HG03354 (cell line): ENCODE measurements at regions not wholly inside any gene's neighbourhood (a gene's known extent, or its start where the extent isn't known, plus 50 kb on each side); places are given as distances from the start of the nearest gene placed in this dataset.

Source experiments
- ATAC-seq: cut with Tn5 transposase; IDR thresholded peaks from one replicate; pipeline ENCODE4 v1.9.1; 2021; ENCODE audit warnings: mild to moderate bottlenecking; ENCODE audit not compliant: unreplicated experiment, poor library complexity, severe bottlenecking

DNA sequence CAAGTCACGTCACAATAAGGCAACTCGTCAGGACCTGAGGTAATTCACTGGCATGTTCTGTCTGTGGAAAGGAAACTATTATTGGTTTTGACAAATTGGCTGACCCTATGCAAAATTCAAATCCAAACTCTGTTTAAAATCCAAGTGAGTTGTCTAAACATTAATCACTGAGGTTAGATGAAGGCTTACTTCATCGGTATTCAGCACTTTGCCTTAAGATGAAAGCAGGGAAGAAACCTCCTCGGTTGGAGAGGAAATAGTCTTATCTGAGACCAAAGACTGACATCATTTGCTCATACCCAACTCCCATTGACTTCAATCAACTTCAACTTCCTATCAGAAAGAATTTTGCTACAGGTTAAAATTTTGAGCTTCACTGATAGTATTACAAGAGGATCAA is 355.1 kb upstream of the MBL2 start:
- ATAC-seq, result no peak

DNA sequence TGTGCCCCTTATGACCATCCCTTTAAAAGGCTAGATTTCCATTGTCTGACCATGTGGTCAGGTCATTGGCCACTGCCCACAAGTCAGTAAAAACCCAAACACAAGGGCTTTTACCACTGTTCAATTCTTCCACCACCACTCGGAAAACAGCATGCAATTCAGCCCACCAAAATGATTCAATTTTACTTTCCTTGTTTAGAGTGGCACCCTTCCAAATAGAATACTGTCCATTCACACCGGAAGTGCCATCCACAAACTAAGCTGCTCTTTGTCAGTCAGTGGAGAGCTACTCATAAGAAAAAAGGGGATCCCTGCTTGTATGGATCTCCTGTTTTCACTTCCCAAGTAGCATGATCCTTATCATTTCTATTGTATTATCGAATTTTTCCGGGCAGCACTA is 350.7 kb upstream of the MBL2 start:
- ATAC-seq, result no peak

DNA sequence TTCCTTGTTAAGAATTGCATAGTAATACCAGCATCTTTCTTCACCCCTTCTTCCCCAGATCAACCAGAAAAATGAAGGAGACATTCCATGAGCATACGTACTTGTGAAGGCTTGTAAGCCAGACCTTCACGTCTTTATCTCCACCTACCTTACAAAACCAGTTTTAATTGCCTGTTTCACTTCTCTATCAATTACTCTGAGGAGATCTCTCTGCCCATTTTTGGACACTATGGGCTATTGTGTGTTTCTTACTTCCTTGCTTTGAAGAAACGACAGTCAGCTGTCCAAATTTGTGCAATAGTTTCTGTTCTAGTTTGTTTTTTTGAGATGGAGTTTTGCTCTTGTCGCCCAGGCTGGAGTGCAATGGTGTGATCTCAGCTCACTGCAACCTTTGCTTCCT is 349.7 kb upstream of the MBL2 start:
- no peak for ATAC-seq

DNA sequence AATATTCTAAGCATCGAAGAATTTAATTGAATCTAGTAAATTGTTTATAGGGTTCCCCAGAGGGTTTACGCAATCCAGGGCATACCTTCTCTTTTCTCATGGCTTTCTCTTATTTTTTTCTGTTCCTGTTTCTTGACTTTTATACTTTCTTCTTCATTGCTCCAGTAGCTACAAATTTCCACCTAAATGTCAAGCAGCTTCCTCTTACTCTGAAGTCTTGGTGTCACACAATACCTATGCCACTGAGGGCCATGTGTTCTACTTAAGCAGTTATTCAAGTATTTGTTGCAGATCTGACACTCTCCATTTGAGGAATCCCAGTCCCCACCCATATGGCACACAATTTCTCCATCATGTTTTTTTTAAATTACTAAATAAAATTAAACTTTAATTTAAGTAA is 343.1 kb upstream of the MBL2 start:
- ATAC-seq, result no peak

DNA sequence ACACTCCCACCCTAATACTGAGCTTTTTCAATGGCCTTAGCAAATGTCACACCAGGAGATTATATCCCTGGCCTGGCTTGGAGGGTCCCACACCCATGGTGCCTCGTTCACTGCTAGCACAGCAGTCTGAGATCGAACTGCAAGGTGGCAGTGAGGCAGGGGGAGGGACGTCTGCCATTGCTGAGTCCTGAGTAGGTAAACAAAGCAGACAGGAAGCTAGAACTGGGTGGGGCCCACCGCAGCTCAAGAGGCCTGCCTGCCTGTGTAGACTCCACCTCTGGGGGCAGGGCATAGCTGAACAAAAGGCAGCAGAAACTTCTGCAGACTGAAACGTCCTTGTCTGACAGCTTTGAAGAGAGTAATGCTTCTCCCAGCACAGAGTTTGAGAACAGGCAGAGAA is 338.9 kb upstream of the MBL2 start:
- peak; percentile 71 for ATAC-seq

DNA sequence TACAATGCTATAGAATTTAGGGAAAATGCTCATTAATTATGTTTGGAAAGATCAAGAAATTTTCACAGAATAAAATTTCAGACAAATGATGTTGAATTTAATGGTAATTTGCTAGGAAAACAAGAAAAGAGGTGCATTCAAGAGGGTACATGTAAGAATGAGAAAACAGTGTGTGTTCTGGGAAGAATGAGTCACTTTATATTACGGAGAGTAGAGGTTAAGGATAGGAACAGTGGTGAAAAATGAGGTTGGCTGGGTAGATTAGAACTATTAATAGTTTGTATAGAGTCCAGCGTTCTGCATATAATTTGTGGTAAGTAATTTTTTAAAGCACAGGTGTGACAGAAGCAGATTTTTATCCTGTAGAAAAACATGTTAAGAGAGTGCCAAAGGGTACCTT is 336.7 kb upstream of the MBL2 start:
- no peak for ATAC-seq

DNA sequence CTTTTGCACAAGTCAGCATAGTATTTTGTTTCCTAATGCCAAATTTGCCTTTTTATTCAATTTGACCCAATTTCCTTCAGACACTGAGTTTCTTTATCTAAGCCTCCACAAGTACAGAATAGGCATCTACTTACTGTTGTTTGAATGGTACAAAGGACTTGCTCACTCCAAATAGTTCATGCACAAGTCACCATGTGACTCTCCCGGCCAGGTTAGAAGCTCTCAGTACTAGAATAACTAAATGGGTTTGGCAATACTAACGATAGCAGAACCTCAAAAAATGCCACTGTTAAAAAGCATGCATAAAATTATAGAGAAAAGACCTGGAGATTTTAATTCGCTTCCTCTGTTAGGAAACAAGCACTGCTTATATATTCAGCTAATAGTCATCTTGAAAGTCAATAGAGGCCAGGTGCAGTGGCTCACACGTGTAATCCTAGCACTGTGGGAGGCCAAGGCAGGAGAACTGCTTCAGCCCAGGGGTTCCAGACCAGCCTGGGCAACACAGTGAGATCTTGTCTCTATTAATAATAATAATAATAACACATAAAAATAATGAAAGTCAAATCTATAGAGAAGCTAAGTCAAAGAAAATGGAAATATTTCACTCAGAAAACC is 335.8 kb upstream of the MBL2 start:
- no peak for ATAC-seq

DNA sequence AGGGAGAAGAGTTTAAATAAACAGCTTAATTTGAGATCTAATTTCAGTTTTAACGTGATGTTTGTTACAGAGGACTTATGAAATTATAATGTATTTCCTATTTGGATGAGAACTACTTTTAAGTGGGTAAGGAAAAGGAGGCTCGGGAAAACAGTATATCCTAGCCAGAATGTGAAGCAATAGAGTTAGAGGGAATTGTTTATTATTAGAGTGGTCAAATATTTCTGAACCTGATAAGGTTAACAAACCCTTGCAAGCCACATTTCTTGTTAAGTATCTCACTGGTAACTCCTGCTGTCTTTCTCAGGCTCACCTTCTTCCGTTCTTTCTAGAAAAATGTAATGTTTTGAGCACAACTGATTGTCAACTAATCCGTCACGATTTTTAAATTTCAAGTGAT is 335.1 kb upstream of the MBL2 start:
- ATAC-seq, result no peak

DNA sequence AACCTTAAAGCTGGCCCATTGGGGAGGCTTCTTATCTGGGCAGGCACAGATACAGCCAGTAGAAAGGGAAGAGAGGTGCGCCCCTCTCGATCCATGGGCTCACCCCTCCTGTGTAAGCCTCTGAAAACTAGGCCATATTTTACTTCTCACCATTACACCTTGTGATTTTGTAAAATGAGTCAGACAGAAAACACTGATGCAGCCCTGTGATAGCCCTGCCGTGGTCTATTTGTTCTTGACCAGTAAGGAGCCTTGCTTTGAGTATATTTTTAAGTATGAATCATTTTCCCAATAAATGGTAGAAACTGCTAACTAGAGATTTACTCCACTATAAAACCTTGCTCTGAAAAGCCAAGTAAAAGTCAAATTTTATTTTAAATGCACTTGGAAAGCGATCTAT is 329.8 kb upstream of the MBL2 start:
- no peak for ATAC-seq

DNA sequence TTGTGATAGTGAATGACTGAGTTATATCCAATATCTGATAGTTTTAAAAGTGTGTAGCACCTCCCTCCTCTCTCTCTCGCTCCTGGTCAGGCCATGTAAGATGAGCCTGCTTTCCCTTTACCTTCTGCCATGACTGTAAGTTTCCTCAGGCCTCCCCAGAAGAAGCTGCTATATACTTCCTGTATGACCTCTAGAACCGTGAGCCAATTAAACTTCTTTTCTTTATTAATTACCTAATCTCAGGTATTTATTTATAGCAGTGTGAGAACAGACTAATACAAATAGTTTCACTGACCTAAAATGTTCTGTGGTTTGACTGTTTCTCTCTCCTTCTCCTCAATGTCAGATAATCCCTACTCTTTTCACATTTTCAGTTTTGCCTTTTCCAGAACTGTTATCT is 321.3 kb upstream of the MBL2 start:
- no peak for ATAC-seq

DNA sequence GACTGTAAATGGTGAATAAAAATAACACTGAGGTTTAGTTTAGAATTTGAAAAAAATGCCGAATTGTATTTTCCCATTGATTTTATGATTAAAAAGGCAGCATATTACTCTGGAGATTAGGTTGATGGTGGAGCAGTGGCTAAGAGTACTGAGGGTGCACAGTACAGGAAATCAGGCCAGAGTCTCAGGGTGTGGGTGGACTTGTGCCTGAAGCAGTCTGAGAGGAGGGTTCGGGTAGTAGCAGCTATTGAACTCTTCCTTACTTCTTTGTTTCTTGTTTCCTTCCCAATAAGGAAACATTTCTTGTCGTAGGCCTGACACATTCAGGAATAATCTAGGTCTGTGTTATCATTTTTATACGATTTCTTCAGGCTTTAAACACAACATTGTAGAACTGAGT is 319.0 kb upstream of the MBL2 start:
- no peak for ATAC-seq

DNA sequence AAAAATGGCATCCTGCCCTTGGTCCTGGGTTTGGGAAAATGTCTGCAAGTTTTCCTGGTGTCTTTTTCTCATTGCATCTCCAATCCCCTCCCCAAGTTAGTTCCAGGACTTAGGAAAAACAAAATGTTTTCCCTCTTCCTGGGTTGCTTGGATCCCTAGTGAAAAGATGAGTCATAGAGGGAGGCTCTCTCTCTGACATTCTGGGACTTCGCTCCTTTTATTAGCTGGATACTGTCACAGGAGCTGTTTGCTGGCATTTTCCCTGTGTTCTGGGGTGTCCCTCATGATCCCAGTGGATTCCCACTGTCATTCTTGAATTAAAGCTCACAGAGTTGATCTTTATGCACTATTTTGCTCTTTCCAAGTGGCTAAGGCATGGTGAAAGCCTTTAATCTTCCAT is 316.4 kb upstream of the MBL2 start:
- no peak for ATAC-seq

DNA sequence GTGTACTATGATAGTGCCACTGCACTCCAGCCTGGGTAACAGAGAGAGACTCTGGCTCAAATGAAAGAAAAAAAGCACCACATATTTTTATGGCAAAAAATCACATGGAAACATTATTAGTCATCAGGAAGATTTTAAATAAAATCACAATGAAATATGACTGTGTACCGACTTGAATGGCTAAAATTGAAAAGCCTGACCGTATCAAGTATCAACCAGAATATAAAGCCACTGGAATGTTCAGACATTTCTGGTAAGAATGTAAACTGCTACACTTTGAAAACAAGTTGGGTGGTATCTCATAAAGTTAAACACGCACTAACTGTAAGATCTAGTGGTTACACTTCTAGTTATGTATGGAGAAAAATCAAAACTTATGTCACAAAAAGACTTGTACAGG is 306.7 kb upstream of the MBL2 start:
- ATAC-seq, result no peak

DNA sequence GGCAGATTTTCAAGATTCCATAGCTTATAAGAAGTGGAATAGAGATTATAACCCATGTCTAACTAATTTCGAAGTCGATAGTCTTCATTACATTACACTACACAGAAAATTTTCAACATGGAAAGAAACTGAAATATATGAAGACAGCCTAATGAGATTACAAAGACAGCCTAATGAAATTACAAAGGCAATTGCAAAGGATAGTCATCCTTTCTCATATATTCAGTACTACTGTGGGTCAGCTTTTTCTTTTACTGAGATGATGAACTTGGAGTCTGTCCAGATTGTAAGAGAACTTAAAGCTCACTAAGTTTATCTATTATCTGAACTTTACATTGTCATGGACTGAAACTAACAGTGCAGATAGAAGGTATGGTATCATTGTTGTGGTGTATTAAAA is 304.4 kb upstream of the MBL2 start:
- no peak for ATAC-seq

DNA sequence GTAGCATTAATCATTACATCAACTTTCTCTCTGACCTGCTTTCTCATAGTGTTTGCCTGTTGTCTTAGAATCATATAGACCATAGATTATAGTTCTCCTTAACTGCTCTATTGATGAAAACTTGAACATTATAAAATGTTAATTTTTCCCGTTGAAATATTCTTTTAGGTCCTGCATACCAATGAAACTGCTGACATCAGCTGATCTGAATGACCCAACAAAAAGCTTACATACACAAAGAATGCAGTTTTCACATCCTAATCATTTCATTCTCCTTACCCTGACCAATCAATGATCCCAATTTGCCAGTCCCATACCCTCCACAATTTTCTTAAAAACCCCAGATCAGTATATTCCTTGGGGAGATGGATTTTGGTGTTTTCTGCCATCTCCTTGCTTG is 302.9 kb upstream of the MBL2 start:
- ATAC-seq, result no peak

DNA sequence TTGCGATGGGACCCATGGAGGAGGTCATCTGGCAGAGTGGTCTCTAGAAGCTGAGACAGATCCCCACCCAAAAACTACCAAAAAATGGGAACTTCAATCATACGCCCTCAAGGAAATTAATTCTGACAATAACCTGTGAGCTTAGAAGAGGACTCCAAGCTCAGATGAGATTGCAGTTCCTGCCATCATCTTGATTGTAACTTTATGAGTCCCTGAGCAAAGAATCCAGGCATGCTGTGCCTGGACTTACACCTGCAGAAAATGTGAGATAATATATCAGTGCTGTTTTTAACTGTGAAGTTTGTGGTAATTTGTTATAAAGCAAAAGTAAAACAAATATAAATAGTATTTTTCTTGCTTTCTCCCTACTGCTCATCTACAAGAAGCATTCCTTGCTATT is 299.6 kb upstream of the MBL2 start:
- no peak for ATAC-seq

DNA sequence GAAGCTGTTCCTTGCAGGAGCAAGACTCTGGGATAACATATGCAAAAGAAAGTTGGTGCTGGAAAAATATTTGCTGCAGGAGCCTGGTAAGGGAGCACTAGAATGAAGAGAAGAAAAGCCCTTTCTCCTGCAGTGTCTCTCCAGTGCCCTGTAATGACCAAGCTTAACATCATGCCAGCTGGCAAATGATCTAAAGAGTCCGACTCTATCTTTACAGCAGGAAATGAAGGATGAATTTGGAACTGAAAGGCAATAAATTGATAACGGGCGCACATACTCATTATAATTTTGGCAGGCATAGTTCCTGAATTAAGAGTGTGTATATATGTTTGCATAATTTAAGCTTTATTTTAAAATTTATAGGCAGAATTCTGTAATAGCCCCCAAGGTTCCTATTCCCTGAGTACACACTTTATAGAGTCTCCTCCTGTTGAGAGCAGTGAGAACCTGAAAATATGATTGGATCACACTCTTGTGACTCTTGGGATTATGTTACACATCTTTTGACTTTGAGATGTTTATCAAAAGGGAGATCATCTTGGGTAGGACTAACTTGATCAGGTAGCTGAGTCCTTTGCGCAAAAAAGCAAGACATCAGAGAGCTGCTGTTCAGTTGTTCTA is 299.0 kb upstream of the MBL2 start:
- ATAC-seq, result no peak

DNA sequence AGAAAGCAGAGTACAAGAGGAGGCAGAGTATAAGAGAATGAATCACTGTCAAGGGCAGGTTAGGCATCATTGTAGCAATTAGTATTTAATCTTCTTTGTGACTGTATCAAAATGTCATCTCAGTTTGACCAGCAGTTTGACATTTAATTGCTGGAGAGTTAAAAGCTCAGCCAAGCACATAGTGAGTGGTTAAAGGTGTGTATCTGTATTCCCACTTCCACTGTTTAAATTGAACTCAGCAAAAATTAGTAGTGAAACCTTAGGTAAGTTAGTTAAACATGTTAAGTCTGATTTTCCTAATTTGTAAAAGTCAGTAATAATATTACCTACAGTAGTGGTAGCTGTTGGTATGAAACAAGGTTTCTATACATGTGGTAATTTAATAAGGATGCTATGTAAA is 296.4 kb upstream of the MBL2 start:
- no peak for ATAC-seq

DNA sequence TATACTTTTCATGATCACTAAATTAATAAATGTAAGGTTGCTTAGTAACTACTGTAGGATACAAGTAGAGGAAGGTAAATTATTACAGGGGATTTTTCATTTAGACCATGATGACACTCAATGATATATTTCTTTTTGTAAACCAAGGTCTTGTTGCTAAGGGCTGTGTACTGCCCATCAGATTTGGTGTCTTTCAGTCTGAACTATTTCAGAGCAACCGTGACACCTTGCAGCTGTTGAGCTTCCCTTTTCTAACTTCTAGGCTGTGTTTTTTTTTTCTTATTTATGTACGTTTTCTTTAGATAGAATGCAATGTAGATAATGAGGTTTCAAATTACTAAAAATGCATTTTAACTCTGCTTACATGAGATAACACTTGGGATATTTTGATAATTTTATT is 292.0 kb upstream of the MBL2 start:
- no peak for ATAC-seq

DNA sequence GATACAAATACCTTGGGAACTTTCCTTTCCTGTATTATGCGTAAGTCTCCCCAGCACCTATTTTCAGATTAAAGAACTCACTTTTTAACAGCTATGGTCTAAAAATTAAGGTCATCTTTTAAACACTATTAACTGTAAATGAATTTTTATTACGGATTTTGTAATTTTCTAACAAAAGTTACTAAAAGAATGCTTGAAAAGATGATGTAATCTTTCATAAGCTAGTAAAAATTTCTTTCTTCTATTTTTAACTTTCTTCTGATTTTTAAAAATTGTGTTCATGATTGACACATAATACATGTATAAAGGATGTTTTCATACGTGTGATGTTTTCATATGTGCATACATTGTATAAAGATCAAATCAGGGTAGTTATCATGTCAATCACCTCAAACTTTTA is 291.2 kb upstream of the MBL2 start:
- ATAC-seq, result no peak

DNA sequence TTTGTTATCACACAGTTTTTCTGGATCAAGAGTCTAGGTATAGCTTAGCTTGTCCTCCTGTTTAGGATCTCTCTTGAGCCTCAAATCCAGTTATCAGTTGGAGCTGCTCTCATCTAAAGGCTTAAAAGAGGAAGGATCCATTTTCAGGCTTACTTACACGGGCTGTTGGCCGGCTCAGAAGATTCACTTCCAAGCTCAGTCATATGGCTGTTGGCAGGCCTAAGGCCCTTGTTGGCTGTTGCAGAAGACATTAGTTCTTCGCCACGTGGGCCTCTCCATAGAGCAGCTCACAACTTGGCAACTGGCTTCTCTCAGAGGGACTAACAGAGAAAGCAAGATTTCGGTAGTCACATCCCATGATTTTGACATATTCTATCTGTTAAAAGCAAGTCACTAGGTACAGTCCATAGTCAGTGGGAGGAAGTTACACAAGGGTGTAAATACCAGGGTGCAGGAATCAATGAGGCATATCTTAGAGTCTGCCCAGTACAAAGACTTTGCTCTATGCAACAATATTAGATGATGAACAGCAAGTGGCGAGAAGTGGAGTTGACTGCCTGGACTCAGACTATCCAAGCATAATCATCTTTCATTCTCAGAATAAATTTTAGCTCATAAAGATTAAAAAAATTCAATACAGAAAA is 280.1 kb upstream of the MBL2 start:
- ATAC-seq, result no peak

DNA sequence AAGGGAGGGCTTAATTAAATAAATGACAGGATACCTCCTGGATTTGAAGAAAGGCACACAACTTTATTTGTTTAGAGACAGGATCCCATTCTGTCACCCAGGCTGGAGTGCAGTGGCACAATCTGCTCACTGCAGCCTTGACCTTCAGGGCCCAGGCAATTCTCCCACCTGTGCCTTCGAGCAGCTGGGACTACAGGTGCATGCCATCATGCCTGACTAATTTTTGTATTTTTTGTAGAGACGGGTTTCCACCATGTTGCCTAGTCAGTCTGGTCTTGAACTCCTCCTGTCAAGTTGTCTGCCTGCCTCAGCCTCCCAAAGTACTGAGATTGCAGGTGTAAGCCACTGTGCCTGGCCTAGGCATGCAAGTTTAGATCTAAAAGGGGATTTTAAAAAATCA is 272.7 kb upstream of the MBL2 start:
- ATAC-seq, result no peak
